NCI-H2196 (cell line): ENCODE measurements at regions not wholly inside any gene's neighbourhood (a gene's known extent, or its start where the extent isn't known, plus 50 kb on each side); places are given as distances from the start of the nearest gene placed in this dataset.

Experiments
- DNase-seq: peaks from one replicate; lab custom pipeline; 2025; ENCODE audit not compliant: unreplicated experiment; lab: John Stamatoyannopoulos, UW

- no peak for DNase-seq
Measured at GRCh38 chr4:127082986-127083385, 549.8 kb upstream of the INTU start.

DNA sequence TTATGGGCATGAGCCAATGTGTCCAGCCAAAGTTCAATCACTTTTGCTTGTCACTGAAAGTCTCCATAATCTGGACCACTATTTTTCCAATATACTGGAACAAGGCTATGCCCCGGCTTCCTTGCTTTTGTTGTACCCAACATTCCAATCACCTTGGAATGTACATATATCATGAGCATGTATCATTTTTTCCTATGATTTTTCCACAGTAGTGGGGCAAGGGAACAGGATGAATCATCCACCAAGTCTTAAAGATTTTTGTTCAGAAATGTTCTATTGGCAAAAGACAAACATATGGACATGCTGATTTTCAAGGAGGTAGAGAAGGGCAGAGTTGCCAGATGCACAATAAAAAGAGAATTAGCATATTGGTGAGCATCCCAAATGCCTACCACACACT, 548.1 kb upstream of the INTU start:
- no peak for DNase-seq

- DNase-seq = no peak
Measured at GRCh38 chr4:127097061-127097460, 535.7 kb upstream of the INTU start.

DNA sequence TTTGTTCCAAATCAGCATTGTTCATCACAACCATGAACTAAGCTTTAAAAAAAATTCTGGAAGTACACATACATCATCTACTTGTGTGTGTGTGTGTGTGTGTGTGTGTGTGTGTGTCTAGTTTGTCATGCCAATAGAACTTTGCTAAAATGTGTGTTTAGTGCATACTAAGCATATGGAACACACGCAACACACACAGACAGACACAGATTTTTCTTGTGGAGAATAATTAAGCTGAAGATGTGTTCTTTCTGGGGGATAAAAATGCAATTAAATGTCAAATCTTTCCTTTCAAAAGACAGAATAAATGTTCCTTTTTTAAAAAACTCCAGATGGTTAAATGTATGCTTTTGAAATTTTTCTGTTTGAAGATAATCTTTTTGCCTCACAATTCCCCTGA, 530.4 kb upstream of the INTU start:
- DNase-seq = no peak

DNA sequence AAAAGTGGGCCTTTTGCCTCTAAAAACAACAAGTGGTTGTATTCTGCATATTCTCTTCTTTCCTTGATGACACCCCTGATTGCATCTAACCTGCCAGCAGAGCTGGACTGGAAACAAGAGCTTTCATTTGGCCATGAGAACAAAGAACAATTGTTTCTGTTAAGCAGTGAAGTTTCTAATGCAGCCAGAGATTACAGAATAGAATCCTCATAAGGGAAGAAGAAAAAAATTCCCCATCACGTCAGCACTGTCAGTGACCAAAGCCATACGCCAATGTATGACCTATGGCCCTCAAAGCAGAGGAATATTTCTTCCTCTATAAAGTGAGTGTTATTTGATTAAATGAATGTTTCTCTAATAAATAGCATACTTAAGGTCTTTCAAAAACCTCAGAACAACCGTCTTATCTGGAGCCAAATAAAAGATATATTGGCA, 529.1 kb upstream of the INTU start:
- DNase-seq = no peak

DNA sequence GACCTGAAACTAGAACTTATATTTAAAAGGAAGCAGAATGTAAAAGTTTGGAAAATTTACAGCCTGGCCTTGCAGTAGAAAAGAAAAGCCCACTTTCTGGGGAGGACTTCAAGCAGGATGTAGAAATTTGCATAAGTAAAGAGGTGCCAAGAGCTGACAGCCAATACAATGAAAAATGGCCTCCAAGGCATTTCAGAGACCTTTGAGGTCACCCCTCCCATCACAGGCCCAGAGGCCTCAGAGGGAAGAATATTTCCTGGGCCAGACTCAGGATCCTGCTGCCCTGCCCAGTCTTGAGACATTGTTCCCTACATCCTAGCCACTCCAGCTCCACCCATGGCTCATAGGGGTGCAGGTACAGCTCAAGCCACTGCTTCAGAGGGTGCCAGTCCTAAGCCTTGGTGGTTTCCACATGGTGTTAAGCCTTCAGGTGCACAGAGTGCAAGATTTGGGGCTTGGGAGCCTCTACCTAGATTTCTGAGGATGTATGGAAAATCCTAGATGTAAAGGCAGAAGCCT, 518.9 kb upstream of the INTU start:
- DNase-seq = no peak

- no peak for DNase-seq
Measured at GRCh38 chr4:127118681-127119080, 514.1 kb upstream of the INTU start.

GRCh38 chr4:127120441-127121090, 512.2 kb upstream of the INTU start:
- no peak for DNase-seq

GRCh38 chr4:127124919-127125318, 507.8 kb upstream of the INTU start:
- peak; percentile 5 for DNase-seq

DNA sequence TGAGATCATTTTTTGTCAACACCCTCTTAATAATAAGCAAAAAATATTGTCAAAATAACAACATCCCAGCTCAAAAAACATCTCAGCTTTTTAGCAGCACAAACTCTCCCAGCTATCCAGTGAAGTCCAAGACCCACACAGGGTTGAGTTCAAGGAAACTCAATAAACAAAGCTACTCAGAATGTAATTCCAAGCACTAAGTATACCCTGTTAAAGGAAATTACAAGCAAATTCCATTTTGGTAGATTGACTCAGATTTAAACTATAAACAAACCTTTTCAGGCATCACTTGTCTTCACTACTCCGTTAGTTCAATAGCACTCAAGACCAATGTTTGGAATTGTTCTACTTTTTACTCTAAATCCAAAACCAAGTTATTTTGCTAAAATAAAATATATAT, 506.0 kb upstream of the INTU start:
- DNase-seq = no peak

GRCh38 chr4:127131527-127131926, 501.2 kb upstream of the INTU start:
- DNase-seq = no peak

GRCh38 chr4:127134490-127134889, 498.3 kb upstream of the INTU start:
- peak; percentile 1 for DNase-seq

DNA sequence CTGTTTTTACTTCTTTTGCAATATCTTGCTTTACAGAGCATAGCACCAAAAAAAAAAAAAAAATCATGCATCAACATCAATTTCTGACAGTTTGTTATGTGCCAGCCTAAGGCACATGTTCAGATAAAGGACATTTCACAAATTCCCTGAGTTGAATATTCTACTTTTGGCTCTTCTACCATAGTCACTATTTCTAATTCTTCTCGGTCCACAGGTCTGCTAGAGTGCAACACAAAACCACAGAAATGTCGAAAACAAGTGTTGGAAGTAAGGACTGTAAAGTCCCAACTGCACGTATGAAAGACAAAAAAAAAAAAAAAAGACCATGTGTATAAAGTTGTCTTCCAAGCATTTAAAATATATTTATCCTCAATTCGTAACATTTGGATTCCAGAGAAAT, 494.2 kb upstream of the INTU start:
- DNase-seq = no peak

DNA sequence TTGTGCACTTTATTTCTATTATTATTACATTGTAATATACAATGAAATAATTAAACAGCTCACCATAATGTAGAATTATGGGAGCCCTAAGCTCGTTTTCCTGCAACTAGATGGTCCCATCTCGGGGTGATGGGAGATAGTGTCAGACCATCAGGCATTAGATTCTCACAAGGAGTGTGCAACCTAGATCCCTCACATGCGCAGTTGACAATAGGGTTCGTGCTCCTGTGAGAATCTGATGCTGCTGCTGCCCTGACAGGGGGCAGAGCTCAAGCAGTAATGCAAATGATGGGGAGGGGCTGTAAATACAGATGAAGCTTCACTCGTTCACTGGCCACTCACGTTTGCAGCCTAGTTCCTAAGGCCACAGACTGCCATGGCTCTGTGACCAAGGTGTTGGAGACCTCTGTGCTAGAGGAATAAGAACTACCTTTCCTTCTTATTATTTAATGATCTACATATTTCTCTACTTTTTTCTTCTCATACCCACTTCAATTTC, 492.9 kb upstream of the INTU start:
- no peak for DNase-seq

- no peak for DNase-seq
Measured at GRCh38 chr4:127140306-127140705, 492.5 kb upstream of the INTU start.

- no peak for DNase-seq
Measured at GRCh38 chr4:127141856-127142255, 490.9 kb upstream of the INTU start.

GRCh38 chr4:127143460-127144195, 489.1 kb upstream of the INTU start:
- no peak for DNase-seq

- peak; percentile 61 for DNase-seq
Measured at GRCh38 chr4:127145006-127145540, 487.7 kb upstream of the INTU start.

DNA sequence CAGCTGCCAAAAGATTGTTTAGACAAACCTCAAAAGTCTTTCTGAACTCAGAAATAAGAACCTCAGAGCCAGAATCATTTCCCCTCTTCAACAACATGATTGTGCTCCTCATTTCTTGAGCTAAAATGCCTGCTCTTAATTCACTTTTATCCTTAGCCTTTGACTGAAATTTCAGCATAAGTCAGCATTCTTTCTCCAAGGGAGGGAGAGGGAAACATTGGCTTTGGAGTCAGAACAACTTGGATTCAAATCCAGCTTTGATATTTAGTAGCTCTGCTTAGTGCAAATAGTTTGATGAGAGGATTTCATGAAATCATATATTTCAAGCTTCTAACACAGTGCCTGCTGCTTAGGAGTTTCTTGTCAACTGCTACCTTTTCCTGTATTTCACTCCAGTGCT, 484.6 kb upstream of the INTU start:
- DNase-seq = no peak

- DNase-seq = no peak
Measured at GRCh38 chr4:127149086-127149485, 483.7 kb upstream of the INTU start.

DNA sequence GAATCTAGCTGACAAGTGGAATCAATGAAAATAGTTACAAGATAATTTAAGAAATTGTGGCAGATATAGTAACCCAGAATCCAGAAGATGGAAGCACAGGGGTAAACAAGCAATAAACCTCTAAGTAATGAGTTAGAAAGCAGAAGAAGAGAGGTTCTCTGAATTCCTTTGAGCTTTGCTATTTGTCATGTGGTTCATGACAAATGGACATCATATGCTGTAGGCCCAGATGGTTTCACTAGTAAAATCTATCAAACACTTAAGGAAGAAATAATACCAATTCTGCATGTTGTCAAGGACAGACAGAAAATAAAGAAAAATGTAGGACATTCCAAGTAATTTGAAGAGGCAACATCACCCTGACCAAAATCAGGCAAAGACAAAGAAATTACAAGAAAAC, 480.8 kb upstream of the INTU start:
- no peak for DNase-seq

DNA sequence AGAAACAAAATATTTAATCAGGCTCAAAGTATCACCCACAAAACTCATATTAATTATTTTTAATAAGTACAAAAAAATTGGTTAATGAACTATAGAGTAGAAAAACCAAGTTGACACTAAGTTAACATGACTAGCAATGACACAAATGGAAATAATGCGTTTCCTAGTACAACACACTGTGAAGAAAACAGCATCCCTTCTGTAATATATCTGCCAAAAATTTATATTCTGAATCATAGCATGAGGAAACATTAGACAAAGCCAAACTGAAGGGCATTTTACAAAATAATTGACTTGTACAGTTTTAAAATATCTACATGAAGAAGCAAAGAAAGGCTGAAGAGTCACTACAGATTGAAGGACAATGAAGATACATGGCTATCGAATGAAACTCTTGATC, 477.6 kb upstream of the INTU start:
- no peak for DNase-seq
